Activated naive CD8-positive, alpha-beta T cell treated with anti-CD3 and anti-CD28 coated beads for 36 hours (primary cell): ENCODE measurements at regions not wholly inside any gene's neighbourhood (a gene's known extent, or its start where the extent isn't known, plus 50 kb on each side); places are given as distances from the start of the nearest gene placed in this dataset.
"Not testable (repeated sequence)": the region's sequence is repeated elsewhere in the genome, so short reads cannot be mapped to it uniquely, and the experiment has no call there.

Experiments
- DNase-seq: peaks from one replicate; pipeline ENCODE4 v3.0.0; 2021
- H3K27ac Mint-ChIP-seq: one replicate; pipeline ENCODE4 v1.8.0; 2022; ENCODE audit warnings: mild to moderate bottlenecking, moderate library complexity, mixed read lengths
- H3K27me3 Mint-ChIP-seq: one replicate; pipeline ENCODE4 v1.8.0; 2022; ENCODE audit warnings: mild to moderate bottlenecking, mixed read lengths
- H3K36me3 Mint-ChIP-seq: one replicate; pipeline ENCODE4 v1.8.0; 2021; ENCODE audit warnings: mild to moderate bottlenecking, mixed read lengths
- H3K4me1 Mint-ChIP-seq: one replicate; pipeline ENCODE4 v1.8.0; 2021; ENCODE audit warnings: mixed read lengths
- H3K4me3 Mint-ChIP-seq: one replicate; pipeline ENCODE4 v1.8.0; 2022; ENCODE audit warnings: mild to moderate bottlenecking, moderate library complexity, mixed read lengths
- H3K9me3 Mint-ChIP-seq: one replicate; pipeline ENCODE4 v1.8.0; 2022; ENCODE audit warnings: mixed read lengths

DNA sequence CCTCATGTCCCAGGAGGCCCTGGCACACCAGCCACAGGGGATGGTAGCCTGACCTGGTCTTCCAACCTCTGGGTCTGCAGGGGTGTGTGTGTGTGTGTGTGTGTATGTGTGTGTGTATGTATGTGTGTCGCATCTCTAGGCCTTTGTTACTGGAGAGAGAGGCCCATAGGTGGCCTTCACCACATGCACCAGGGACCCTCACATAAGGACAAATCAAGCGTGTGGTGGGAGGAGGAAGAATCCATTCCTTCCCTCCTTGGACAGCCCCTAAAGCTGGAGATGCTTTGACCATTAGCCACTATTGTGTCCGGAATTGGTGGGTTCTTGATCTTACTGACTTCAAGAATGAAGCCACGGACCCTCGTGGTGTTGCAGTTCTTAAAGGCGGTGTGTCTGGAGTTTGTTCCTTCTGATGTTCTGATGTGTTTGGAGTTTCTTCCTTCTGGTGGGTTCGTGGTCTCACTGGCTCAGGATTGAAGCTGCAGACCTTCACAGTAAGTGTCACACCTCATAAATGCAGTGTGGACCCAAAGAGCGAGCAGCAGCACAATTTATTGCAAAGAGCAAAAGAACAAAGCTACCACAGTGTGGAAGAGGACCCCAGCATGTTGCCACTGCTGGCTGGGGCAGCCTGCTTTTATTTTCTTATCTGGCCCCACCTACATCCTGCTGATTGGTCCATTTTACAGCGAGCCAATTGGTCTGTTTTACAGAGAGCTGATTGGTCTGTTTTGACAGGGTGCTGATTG is 104.1 kb downstream of the DDX1 start:
- no peaks in the 10 kb centered on the region for H3K9me3 Mint-ChIP-seq
- H3K27ac Mint-ChIP-seq, result no peak overlapping the region
- no peaks in the 10 kb centered on the region for H3K36me3 Mint-ChIP-seq
- H3K4me3 Mint-ChIP-seq, result no peak overlapping the region
- H3K27me3 Mint-ChIP-seq, result peaks cover 3% of the 10 kb centered on the region
- H3K4me1 Mint-ChIP-seq, result no peaks in the 10 kb centered on the region
- no peak for DNase-seq

GRCh38 chr2:15696606-15697170 is 105.0 kb downstream of the DDX1 start:
- not testable (repeated sequence) for H3K4me3 Mint-ChIP-seq, H3K9me3 Mint-ChIP-seq, H3K27me3 Mint-ChIP-seq, DNase-seq, H3K36me3 Mint-ChIP-seq, H3K27ac Mint-ChIP-seq, H3K4me1 Mint-ChIP-seq

DNA sequence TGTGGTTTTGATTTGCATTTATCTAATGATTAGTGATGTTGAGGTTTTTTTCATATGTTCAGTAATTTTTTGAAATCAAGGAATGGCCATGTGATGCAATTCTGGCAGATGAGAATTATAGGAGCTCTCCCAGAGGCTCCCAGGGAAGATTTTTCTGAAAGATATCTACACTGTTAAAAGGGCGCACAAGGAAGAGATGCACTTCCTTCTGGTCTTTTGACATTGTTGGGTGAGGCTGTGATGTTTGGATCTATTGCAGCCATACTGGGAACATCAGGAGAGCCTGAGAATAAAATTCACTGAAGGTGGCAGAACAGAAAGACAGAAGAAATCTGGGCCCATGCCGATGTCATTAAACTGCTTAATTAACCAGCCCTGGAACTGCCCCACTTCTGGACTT is 108.5 kb downstream of the DDX1 start:
- no peak for DNase-seq
- Mint-ChIP-seq H3K27ac (no peak overlapping the region), H3K9me3 (no peaks in the 10 kb centered on the region), H3K36me3 (no peaks in the 10 kb centered on the region), H3K27me3 (peaks cover 3% of the 10 kb centered on the region), H3K4me3 (no peak overlapping the region), H3K4me1 (no peaks in the 10 kb centered on the region)

DNA sequence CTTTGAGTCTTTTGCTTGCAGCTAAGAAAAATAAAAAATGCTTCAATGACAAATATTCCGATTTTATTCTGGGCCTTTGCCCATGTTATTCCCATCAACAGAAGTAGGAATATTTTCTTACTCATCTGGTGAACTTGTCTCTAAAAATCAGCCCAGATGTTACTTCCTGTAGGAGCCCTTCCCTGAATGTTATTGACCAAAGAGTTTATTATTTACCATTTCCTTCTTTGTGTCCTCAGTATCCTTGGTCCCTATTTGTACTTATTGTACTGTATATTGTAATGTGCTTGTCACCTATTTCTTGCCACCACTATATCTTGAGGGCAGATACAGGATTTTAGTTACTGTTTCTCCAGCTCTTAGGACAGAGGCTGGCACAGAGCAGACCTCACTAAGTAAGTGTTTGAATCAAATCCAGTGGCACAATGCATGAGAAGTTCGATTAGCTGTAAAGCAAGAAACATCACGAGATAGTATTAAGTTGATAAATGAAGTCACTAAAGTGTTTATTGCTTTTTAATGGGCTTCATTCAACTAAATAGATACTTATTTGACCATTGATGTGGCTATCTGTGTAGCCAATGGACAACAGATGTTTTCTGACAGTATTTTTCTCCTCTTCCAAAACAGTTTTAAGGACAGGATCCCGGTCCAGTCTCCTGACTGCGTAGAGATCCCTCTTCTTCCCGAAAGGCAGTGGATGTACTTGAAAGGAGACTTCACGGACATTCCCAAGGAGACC is 109.1 kb downstream of the DDX1 start:
- Mint-ChIP-seq H3K4me3 (no peak overlapping the region), H3K27ac (no peak overlapping the region), H3K9me3 (no peaks in the 10 kb centered on the region), H3K36me3 (no peaks in the 10 kb centered on the region), H3K27me3 (peaks cover 3% of the 10 kb centered on the region), H3K4me1 (no peaks in the 10 kb centered on the region)
- no peak for DNase-seq

DNA sequence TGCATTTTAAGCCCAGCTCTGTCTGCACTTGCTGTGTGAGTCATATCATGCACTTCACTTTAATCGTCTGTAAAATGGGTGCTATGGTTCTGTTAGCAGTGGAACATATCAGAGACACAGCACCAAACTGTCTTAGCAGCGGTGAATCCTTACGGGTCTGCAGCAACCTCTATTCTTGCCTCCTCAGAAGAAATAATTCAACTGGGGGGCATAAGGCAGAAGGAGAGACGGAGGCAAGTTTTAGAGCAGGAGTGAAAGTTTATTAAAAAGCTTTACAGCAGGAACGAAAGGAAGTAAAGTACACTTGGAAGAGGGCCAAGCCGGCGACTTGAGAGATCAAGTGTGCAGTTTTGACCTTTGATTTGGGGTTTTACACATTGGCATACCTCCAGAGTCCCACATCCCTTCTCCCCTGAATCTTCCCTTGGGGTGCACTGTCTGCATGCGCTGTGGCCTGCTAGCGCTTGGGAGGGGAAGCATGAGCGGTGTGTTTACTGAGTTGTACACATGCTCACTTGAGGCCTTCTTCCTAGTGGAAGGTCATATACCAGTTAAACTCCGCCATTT is 109.8 kb downstream of the DDX1 start:
- Mint-ChIP-seq H3K4me1 (no peaks in the 10 kb centered on the region), H3K4me3 (no peak overlapping the region), H3K27ac (no peak overlapping the region), H3K36me3 (no peaks in the 10 kb centered on the region), H3K9me3 (no peaks in the 10 kb centered on the region), H3K27me3 (peaks cover 3% of the 10 kb centered on the region)
- DNase-seq, result no peak

GRCh38 chr2:15701991-15702390 is 110.3 kb downstream of the DDX1 start:
- H3K27me3 Mint-ChIP-seq, result peaks cover 3% of the 10 kb centered on the region
- no peak overlapping the region for H3K27ac Mint-ChIP-seq
- H3K4me1 Mint-ChIP-seq, result no peaks in the 10 kb centered on the region
- no peak overlapping the region for H3K4me3 Mint-ChIP-seq
- DNase-seq, result no peak
- H3K9me3 Mint-ChIP-seq, result no peaks in the 10 kb centered on the region
- no peaks in the 10 kb centered on the region for H3K36me3 Mint-ChIP-seq

DNA sequence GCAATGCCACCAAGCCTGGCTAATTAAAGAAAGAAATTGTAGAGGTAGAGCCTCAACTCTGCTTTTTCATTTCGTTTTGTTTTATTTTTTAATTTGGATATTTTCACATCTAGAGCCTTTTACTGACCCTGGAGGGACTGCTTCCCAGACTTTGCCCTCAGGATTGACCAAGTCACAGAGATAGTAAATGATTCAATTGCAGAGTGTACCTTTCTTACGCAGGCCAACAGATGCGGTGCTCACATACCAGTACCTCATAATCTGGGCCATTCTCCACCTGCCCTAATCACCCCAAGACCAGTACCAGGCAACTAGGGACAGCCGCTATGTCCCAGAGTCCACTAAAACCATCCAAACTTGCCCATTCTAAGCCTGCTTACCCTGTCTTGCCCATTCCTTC is 110.8 kb downstream of the DDX1 start:
- Mint-ChIP-seq H3K4me3 (no peak overlapping the region), H3K27me3 (peaks cover 3% of the 10 kb centered on the region), H3K27ac (no peak overlapping the region), H3K9me3 (no peaks in the 10 kb centered on the region), H3K36me3 (no peaks in the 10 kb centered on the region), H3K4me1 (no peaks in the 10 kb centered on the region)
- DNase-seq, result no peak

- Mint-ChIP-seq H3K4me1 (no peaks in the 10 kb centered on the region), H3K27me3 (peaks cover 3% of the 10 kb centered on the region), H3K36me3 (no peaks in the 10 kb centered on the region), H3K27ac (no peak overlapping the region), H3K9me3 (no peaks in the 10 kb centered on the region), H3K4me3 (no peak overlapping the region)
- no peak for DNase-seq
These were observed 111.7 kb downstream of the DDX1 start for GRCh38 chr2:15703365-15703869.

GRCh38 chr2:15704086-15704787 is 112.6 kb downstream of the DDX1 start:
- Mint-ChIP-seq H3K27ac (no peak overlapping the region), H3K36me3 (no peaks in the 10 kb centered on the region), H3K27me3 (peaks cover 3% of the 10 kb centered on the region), H3K4me1 (no peaks in the 10 kb centered on the region), H3K4me3 (no peak overlapping the region), H3K9me3 (no peaks in the 10 kb centered on the region)
- no peak for DNase-seq

- Mint-ChIP-seq H3K27ac (no peak overlapping the region), H3K36me3 (no peaks in the 10 kb centered on the region)
These were observed 113.1 kb downstream of the DDX1 start for GRCh38 chr2:15704788-15705115.

DNA sequence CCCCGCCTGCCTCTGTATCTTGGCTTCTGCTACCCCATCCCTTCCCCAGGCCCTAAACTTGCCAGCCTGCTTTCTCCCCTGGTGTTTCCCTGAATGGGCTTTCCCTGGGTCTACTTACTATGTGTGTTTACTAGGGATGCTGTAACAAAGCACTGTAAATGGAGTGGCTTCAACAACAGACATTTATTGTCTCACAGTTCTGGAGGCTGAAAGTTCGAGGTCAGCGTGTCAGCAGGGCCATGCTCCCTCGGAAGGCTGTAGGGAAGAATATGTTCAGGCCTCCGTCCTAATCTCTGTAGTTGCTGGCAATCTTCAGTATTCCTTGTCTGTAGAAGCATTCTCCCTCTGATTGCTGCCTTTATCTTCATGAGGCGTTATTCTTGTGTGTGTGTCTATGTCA is 113.6 kb downstream of the DDX1 start:
- H3K9me3 Mint-ChIP-seq, result no peaks in the 10 kb centered on the region
- H3K36me3 Mint-ChIP-seq, result no peaks in the 10 kb centered on the region
- H3K4me3 Mint-ChIP-seq, result no peak overlapping the region
- no peaks in the 10 kb centered on the region for H3K4me1 Mint-ChIP-seq
- H3K27ac Mint-ChIP-seq, result no peak overlapping the region
- DNase-seq, result no peak
- H3K27me3 Mint-ChIP-seq, result no peaks in the 10 kb centered on the region

More at GRCh38 chr2:15704788-15705115, 113.1 kb downstream of the DDX1 start:
- H3K9me3 Mint-ChIP-seq, result no peaks in the 10 kb centered on the region
- no peak for DNase-seq
- H3K27me3 Mint-ChIP-seq, result peaks cover 3% of the 10 kb centered on the region
- H3K4me1 Mint-ChIP-seq, result no peaks in the 10 kb centered on the region
- H3K4me3 Mint-ChIP-seq, result no peak overlapping the region

GRCh38 chr2:15705839-15706386 is 114.2 kb downstream of the DDX1 start:
- DNase-seq, result no peak
- no peaks in the 10 kb centered on the region for H3K36me3 Mint-ChIP-seq
- no peaks in the 10 kb centered on the region for H3K9me3 Mint-ChIP-seq
- H3K4me3 Mint-ChIP-seq, result no peak overlapping the region
- no peaks in the 10 kb centered on the region for H3K27me3 Mint-ChIP-seq
- no peaks in the 10 kb centered on the region for H3K4me1 Mint-ChIP-seq
- no peak overlapping the region for H3K27ac Mint-ChIP-seq

GRCh38 chr2:15706424-15706823 is 114.8 kb downstream of the DDX1 start:
- no peaks in the 10 kb centered on the region for H3K4me1 Mint-ChIP-seq
- no peak for DNase-seq
- H3K36me3 Mint-ChIP-seq, result no peaks in the 10 kb centered on the region
- no peaks in the 10 kb centered on the region for H3K9me3 Mint-ChIP-seq
- no peaks in the 10 kb centered on the region for H3K27me3 Mint-ChIP-seq
- no peak overlapping the region for H3K27ac Mint-ChIP-seq
- no peak overlapping the region for H3K4me3 Mint-ChIP-seq

DNA sequence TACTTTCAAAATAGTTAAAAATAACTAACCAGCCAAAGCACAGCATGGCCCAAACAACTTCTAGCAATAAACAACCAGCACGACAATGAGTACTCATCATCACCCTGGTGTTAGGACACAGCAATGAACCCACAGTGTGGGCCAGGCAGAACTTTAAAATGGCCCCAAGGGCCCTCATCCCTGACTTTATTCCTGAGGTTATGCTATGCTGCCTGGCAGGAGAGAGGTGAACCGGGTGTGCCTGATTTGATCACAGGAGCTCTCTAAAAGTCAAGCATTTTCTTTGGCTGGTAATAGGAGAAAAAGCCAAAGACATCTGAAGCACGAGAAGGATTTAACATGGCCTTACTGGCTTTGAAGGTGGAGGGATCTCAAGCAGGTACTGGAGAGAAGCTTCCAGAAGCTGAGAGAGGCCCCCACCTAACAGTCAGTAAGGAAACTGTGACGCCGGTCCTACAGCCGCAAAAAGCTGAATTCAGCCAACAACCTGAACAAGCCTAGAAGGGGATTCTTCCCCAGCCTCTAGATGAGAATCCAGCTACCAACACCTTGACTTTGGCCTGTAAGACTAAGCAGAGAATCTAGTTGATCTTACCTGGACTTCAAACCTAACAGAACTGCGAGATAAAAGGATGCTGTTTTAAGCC is 115.4 kb downstream of the DDX1 start:
- Mint-ChIP-seq H3K27me3 (no peaks in the 10 kb centered on the region), H3K27ac (no peak overlapping the region), H3K4me3 (no peak overlapping the region), H3K4me1 (no peaks in the 10 kb centered on the region), H3K9me3 (no peaks in the 10 kb centered on the region), H3K36me3 (no peaks in the 10 kb centered on the region)
- DNase-seq, result no peak
